GM10266 (cell line): ENCODE measurements at regions not wholly inside any gene's neighbourhood (a gene's known extent, or its start where the extent isn't known, plus 50 kb on each side); places are given as distances from the start of the nearest gene placed in this dataset.

Source experiments
- DNase-seq: peaks from one replicate; pipeline ENCODE4 v3.0.0; 2012; ENCODE audit errors: extremely low spot score
- CTCF ChIP-seq: IDR thresholded peaks from 2 replicates; pipeline ENCODE4 v1.5.1; 2012; ENCODE audit warnings: mild to moderate bottlenecking, low read depth; ENCODE audit not compliant: control insufficient read depth, insufficient read depth; ENCODE audit errors: missing control alignments

GRCh38 chr5:3167473-3167872 lies 416.0 kb upstream of the IRX2 start:
- DNase-seq, result no peak
- no peak for TF ChIP-seq CTCF

DNA sequence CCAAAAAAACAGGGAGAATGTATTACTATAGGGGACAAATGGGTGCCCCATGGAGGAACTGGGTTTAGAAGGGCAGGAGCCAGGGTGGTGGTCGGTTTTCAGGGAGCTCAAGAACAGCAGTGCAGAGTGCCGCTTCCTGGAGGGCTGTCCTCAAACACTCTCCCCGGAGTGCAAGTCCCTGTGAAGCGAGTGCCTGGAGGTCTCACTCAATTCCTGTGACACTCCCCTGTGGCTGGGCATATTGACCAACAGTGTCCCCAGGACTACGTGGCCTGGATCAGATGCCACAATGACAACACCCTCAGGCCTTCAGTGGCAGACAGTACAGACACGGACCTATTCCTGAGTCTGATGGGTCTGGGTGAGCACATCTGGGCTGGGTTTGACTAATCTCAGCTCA lies 412.1 kb upstream of the IRX2 start:
- no peak for TF ChIP-seq CTCF
- no peak for DNase-seq

- no peak for DNase-seq
- no peak for TF ChIP-seq CTCF
These were observed 410.2 kb upstream of the IRX2 start for GRCh38 chr5:3161672-3162071.

DNA sequence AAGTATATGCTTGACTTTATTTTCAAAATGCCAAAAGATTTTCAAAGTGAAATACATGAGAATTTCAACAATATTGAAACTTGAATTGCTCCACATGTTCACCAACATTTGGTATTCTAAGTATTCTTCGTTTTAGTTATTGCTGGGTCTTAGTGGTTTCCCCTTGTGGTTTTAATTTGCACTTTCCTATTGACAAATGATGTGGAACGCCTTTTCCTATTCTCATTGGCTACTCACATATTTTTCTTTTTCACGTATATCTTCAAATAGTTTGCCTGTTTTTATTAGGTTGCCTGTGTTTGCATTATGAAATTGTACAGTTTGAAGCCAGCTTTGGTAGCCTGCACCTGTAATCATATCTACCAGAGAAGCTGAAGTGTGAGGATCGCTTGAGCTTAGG lies 405.7 kb upstream of the IRX2 start:
- DNase-seq, result no peak
- TF ChIP-seq CTCF, result no peak

DNA sequence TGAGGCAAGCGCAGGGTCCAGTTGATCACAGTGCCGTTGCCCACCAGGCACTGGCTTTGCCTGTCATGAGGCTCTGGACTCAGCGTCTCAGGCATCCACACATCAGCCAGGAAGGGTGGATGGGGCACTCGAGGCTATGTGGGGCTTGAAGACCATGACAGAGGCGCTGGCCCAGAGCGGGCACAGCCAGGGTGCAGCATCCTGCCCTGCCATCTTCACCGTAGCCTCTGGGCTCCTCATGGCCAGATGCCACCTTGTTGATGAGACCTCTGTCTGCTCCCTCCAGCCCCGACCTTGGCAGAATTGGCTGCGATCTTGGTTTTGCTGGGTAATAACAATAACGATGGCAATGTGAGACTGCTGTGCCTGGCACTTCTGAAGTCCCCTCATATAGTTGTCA lies 404.2 kb upstream of the IRX2 start:
- DNase-seq, result no peak
- no peak for TF ChIP-seq CTCF

GRCh38 chr5:3155046-3155445 lies 403.6 kb upstream of the IRX2 start:
- no peak for TF ChIP-seq CTCF

GRCh38 chr5:3153906-3154305 lies 402.4 kb upstream of the IRX2 start:
- no peak for DNase-seq
- no peak for TF ChIP-seq CTCF

More at GRCh38 chr5:3155046-3155445, 403.6 kb upstream of the IRX2 start:
- no peak for DNase-seq
